SK-N-SH treated with all-trans-retinoic acid at 6 μM for 48 hours (cell line): ENCODE measurements at regions not wholly inside any gene's neighbourhood (a gene's known extent, or its start where the extent isn't known, plus 50 kb on each side); places are given as distances from the start of the nearest gene placed in this dataset.
A peak's percentile ranks its signal among the peaks of the same experiment; 100 is the strongest.

Experiments used
- ATAC-seq: fragments of 200-7000 bp; cut with Tn5 transposase; 3 replicates; pipeline ENCODE4 v1.9.1; 2020; ENCODE audit warnings: mild to moderate bottlenecking, moderate library complexity
- ARNTL ChIP-seq: fragments of 450-650 bp; formaldehyde crosslinking; IDR thresholded peaks from 2 replicates; pipeline ENCODE4 v1.5.0; 2020; ENCODE audit warnings: low read depth, mild to moderate bottlenecking, moderate library complexity, borderline replicate concordance
- BACH2 ChIP-seq: fragments of 250-450 bp; sonication (Bioruptor Pico); IDR thresholded peaks from 2 replicates; pipeline ENCODE4 v1.9.0; 2021; ENCODE audit warnings: mild to moderate bottlenecking, borderline replicate concordance
- CSDC2 ChIP-seq: fragments of 250-450 bp; sonication (Bioruptor Pico); IDR thresholded peaks from 2 replicates; pipeline ENCODE4 v1.5.0; 2020; ENCODE audit warnings: mild to moderate bottlenecking, moderate library complexity
- ESRRG ChIP-seq: fragments of 250-450 bp; sonication (Bioruptor Pico); IDR thresholded peaks from 2 replicates; pipeline ENCODE4 v1.6.1; 2021; ENCODE audit warnings: mild to moderate bottlenecking
- GLIS3 ChIP-seq: fragments of 250-450 bp; sonication (Bioruptor Pico); IDR thresholded peaks from 2 replicates; pipeline ENCODE4 v1.5.0; 2020; ENCODE audit warnings: mild to moderate bottlenecking, moderate library complexity
- ISL1 ChIP-seq: fragments of 250-450 bp; sonication (Bioruptor Pico); IDR thresholded peaks from 2 replicates; pipeline ENCODE4 v2.1.2; 2022; ENCODE audit warnings: mild to moderate bottlenecking, moderate library complexity
- OSR1 ChIP-seq: fragments of 250-450 bp; sonication (Bioruptor Pico); IDR thresholded peaks from 2 replicates; pipeline ENCODE4 v1.8.0; 2022; ENCODE audit warnings: moderate library complexity, mild to moderate bottlenecking, inconsistent platforms
- PPARA ChIP-seq: fragments of 250-450 bp; sonication (Bioruptor Pico); IDR thresholded peaks from 2 replicates; pipeline ENCODE4 v1.5.0; 2020; ENCODE audit warnings: mild to moderate bottlenecking, borderline replicate concordance
- RARB ChIP-seq: fragments of 250-450 bp; sonication (Bioruptor Pico); IDR thresholded peaks from 2 replicates; pipeline ENCODE4 v1.8.0; 2021; ENCODE audit warnings: mild to moderate bottlenecking, moderate library complexity
- SNAI2 ChIP-seq: fragments of 250-450 bp; sonication (Bioruptor Pico); IDR thresholded peaks from 2 replicates; pipeline ENCODE4 v1.5.0; 2020; ENCODE audit warnings: mild to moderate bottlenecking, moderate library complexity
- TCF4 ChIP-seq: fragments of 250-450 bp; sonication (Bioruptor Pico); IDR thresholded peaks from 2 replicates; pipeline ENCODE4 v1.8.0; 2021; ENCODE audit warnings: mild to moderate bottlenecking, moderate library complexity, borderline replicate concordance
- ZFP3 ChIP-seq: fragments of 250-450 bp; sonication (Bioruptor Pico); IDR thresholded peaks from 2 replicates; pipeline ENCODE4 v1.5.0; 2020; ENCODE audit warnings: mild to moderate bottlenecking, moderate library complexity
- ZFP30 ChIP-seq: fragments of 450-650 bp; formaldehyde crosslinking; IDR thresholded peaks from 2 replicates; pipeline ENCODE4 v1.5.0; 2022; ENCODE audit warnings: mild to moderate bottlenecking, moderate library complexity
- ZNF565 ChIP-seq: fragments of 450-650 bp; formaldehyde crosslinking; conservative IDR thresholded peaks from 2 replicates; pipeline ENCODE4 v1.5.0; 2020; ENCODE audit warnings: low read depth, mild to moderate bottlenecking, moderate library complexity
- ZNF70 ChIP-seq: fragments of 450-650 bp; formaldehyde crosslinking; IDR thresholded peaks from 2 replicates; pipeline ENCODE4 v1.5.0; 2020; ENCODE audit warnings: mild to moderate bottlenecking, moderate library complexity
- ZNF8 ChIP-seq: fragments of 450-650 bp; formaldehyde crosslinking; IDR thresholded peaks from 2 replicates; pipeline ENCODE4 v1.5.0; 2020; ENCODE audit warnings: mild to moderate bottlenecking, moderate library complexity
- TF ChIP-seq, protein P1 (sequence below): fragments of 250-450 bp; sonication (Bioruptor Pico); IDR thresholded peaks from 2 replicates; pipeline ENCODE4 v1.5.0; 2020; ENCODE audit warnings: mild to moderate bottlenecking, moderate library complexity
- TF ChIP-seq, protein P2 (sequence below): fragments of 250-450 bp; sonication (Bioruptor Pico); IDR thresholded peaks from 2 replicates; pipeline ENCODE4 v1.8.0; 2020; ENCODE audit warnings: mild to moderate bottlenecking, moderate library complexity, borderline replicate concordance
- TF ChIP-seq, protein P3 (sequence below): fragments of 250-450 bp; sonication (Bioruptor Pico); IDR thresholded peaks from 2 replicates; pipeline ENCODE4 v1.5.1; 2021; ENCODE audit warnings: mild to moderate bottlenecking, moderate library complexity
- TF ChIP-seq, protein P4 (sequence below): fragments of 250-450 bp; sonication (Bioruptor Pico); IDR thresholded peaks from 2 replicates; pipeline ENCODE4 v1.8.0; 2021; ENCODE audit warnings: low read depth, mild to moderate bottlenecking, moderate library complexity, borderline replicate concordance
- TF ChIP-seq, protein P5 (sequence below): fragments of 250-450 bp; sonication (Bioruptor Pico); IDR thresholded peaks from 2 replicates; pipeline ENCODE4 v1.5.1; 2020; ENCODE audit warnings: low read depth, mild to moderate bottlenecking, moderate library complexity

DNA sequence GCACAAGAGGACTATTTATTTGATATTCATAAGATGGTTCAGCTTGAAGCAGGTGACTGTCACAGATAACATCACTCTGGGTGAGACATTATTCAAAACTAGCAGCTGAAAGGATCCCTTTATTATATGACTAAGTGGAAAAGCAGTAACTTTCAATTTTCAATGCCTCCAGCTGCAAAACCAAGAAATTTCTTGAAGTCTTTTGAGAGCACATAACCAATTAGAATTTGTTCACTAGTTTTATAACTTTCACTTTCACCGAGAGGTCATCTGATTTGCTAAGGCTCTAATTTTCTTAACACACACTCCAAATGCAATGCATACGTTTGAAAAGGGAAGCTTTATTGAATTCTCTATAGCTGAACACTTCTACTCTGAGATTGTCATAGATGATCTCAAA, 88.6 kb upstream of the KLF14 start:
- peak; percentile 20; the same call in 1 of the 3 replicates for ATAC-seq
- no peak for TF ChIP-seq ARNTL (CRISPR knock-in tag)
- TF ChIP-seq OSR1 (CRISPR knock-in tag), result no peak
- TF ChIP-seq, protein P1, sequence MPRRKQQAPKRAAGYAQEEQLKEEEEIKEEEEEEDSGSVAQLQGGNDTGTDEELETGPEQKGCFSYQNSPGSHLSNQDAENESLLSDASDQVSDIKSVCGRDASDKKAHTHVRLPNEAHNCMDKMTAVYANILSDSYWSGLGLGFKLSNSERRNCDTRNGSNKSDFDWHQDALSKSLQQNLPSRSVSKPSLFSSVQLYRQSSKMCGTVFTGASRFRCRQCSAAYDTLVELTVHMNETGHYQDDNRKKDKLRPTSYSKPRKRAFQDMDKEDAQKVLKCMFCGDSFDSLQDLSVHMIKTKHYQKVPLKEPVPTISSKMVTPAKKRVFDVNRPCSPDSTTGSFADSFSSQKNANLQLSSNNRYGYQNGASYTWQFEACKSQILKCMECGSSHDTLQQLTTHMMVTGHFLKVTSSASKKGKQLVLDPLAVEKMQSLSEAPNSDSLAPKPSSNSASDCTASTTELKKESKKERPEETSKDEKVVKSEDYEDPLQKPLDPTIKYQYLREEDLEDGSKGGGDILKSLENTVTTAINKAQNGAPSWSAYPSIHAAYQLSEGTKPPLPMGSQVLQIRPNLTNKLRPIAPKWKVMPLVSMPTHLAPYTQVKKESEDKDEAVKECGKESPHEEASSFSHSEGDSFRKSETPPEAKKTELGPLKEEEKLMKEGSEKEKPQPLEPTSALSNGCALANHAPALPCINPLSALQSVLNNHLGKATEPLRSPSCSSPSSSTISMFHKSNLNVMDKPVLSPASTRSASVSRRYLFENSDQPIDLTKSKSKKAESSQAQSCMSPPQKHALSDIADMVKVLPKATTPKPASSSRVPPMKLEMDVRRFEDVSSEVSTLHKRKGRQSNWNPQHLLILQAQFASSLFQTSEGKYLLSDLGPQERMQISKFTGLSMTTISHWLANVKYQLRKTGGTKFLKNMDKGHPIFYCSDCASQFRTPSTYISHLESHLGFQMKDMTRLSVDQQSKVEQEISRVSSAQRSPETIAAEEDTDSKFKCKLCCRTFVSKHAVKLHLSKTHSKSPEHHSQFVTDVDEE (CRISPR knock-in tag), result no peak

DNA sequence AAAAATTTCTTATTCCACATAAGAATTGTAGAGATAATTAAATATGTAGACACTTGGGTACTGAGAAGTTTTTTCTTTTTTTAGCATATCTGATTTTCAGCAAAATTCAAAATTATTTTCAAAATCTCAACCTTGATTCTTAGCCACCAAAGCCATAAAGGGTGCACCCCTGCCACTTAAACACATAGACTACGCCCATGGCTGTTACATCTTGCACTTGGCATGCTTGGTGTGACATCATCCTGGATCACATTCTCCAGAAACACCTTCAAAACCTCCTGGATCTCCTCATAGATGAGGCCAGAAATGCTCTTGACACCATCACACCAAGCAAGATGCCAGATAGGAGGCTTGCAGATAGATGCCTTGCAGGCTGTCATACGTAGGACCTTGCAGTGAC, 89.1 kb upstream of the KLF14 start:
- no peak for ATAC-seq
- no peak for TF ChIP-seq RARB (CRISPR knock-in tag)
- TF ChIP-seq GLIS3, result no peak

DNA sequence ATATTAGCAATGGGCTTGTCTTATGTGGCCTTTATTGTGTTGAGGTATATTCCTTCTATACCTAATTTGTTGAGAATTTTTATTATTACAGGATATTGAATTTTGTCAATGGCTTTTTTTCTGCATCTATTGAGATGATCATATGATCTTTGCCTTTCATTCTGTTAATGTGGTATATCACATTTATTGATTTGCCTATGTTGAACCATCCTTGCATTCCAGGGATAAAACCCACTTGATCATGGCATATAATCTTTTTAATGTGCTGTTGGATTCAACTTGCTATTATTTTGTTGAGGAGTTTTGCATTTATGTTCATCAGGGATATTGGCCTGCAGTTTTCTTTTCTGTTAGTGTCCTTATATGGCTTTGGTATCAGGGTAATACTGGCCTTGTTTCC, 91.8 kb upstream of the KLF14 start:
- peak; percentile 50; the same call in 1 of the 2 replicates for TF ChIP-seq ZNF8
- TF ChIP-seq, protein P2, sequence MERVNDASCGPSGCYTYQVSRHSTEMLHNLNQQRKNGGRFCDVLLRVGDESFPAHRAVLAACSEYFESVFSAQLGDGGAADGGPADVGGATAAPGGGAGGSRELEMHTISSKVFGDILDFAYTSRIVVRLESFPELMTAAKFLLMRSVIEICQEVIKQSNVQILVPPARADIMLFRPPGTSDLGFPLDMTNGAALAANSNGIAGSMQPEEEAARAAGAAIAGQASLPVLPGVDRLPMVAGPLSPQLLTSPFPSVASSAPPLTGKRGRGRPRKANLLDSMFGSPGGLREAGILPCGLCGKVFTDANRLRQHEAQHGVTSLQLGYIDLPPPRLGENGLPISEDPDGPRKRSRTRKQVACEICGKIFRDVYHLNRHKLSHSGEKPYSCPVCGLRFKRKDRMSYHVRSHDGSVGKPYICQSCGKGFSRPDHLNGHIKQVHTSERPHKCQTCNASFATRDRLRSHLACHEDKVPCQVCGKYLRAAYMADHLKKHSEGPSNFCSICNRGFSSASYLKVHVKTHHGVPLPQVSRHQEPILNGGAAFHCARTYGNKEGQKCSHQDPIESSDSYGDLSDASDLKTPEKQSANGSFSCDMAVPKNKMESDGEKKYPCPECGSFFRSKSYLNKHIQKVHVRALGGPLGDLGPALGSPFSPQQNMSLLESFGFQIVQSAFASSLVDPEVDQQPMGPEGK, result no peak
- no peak for ATAC-seq

DNA sequence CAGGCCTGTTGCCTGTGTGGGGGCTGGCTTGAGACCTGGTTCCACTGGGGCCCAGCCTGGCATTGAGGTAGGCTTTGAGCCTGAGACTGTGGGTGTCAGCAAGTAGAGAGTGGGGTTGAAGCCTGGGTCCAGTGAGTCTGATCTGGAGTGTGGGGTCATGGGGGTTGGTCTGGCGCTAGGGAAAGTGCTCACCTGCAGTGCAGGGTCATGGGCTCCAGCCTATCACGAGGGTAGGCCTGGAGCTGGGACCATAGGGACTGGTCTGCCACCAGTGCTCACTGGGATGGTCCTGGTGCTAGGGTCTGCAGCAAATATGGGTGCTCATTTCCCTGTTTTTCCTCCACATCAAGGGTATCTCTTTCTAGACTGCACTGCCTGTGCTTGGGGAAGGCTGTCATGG, 95.4 kb upstream of the KLF14 start:
- TF ChIP-seq PPARA (CRISPR knock-in tag) (no peak), OSR1 (CRISPR knock-in tag) (no peak), ESRRG (CRISPR knock-in tag) (no peak), ARNTL (CRISPR knock-in tag) (no peak), RARB (CRISPR knock-in tag) (no peak), BACH2 (CRISPR knock-in tag) (no peak), ZFP3 (CRISPR knock-in tag) (no peak), ZNF565 (CRISPR knock-in tag) (no peak), ZNF70 (no peak), TCF4 (CRISPR knock-in tag) (no peak)
- TF ChIP-seq, protein P3, sequence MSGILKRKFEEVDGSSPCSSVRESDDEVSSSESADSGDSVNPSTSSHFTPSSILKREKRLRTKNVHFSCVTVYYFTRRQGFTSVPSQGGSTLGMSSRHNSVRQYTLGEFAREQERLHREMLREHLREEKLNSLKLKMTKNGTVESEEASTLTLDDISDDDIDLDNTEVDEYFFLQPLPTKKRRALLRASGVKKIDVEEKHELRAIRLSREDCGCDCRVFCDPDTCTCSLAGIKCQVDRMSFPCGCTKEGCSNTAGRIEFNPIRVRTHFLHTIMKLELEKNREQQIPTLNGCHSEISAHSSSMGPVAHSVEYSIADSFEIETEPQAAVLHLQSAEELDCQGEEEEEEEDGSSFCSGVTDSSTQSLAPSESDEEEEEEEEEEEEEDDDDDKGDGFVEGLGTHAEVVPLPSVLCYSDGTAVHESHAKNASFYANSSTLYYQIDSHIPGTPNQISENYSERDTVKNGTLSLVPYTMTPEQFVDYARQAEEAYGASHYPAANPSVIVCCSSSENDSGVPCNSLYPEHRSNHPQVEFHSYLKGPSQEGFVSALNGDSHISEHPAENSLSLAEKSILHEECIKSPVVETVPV (CRISPR knock-in tag), result no peak
- TF ChIP-seq, protein P4, sequence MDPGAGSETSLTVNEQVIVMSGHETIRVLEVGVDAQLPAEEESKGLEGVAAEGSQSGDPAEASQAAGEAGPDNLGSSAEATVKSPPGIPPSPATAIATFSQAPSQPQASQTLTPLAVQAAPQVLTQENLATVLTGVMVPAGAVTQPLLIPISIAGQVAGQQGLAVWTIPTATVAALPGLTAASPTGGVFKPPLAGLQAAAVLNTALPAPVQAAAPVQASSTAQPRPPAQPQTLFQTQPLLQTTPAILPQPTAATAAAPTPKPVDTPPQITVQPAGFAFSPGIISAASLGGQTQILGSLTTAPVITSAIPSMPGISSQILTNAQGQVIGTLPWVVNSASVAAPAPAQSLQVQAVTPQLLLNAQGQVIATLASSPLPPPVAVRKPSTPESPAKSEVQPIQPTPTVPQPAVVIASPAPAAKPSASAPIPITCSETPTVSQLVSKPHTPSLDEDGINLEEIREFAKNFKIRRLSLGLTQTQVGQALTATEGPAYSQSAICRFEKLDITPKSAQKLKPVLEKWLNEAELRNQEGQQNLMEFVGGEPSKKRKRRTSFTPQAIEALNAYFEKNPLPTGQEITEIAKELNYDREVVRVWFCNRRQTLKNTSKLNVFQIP (CRISPR knock-in tag), result no peak
- TF ChIP-seq, protein P2, result no peak
- no peak for ATAC-seq

DNA sequence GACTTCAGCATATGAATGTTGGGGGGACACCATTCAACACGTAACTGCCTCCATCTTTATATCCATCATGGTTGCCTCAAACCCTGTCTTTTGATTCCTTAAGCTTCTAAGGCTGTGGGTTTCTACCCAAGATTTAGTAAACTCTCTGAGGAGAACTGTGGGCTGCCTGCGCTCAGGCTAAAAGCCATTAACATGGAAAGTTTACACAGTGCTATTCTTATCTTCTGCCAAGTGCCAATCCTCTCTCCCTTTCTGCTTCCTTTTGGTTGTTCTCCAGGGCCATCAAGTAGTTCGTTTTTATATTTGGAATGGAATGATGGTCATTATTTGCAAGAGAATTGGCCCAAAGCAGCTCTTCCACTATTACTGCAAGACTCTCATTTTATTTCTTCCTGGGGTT, 97.3 kb upstream of the KLF14 start:
- ATAC-seq, result no peak
- TF ChIP-seq ZFP30 (no peak), PPARA (CRISPR knock-in tag) (no peak), CSDC2 (CRISPR knock-in tag) (no peak), ZNF565 (CRISPR knock-in tag) (no peak), ISL1 (CRISPR knock-in tag) (no peak), SNAI2 (CRISPR knock-in tag) (no peak), ZNF70 (no peak), ARNTL (CRISPR knock-in tag) (no peak)
- TF ChIP-seq, protein P4 (CRISPR knock-in tag), result no peak
- TF ChIP-seq, protein P5, sequence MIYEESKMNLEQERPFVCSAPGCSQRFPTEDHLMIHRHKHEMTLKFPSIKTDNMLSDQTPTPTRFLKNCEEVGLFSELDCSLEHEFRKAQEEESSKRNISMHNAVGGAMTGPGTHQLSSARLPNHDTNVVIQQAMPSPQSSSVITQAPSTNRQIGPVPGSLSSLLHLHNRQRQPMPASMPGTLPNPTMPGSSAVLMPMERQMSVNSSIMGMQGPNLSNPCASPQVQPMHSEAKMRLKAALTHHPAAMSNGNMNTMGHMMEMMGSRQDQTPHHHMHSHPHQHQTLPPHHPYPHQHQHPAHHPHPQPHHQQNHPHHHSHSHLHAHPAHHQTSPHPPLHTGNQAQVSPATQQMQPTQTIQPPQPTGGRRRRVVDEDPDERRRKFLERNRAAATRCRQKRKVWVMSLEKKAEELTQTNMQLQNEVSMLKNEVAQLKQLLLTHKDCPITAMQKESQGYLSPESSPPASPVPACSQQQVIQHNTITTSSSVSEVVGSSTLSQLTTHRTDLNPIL, result no peak
